OCI-LY1 (cell line): ENCODE measurements at regions not wholly inside any gene's neighbourhood (a gene's known extent, or its start where the extent isn't known, plus 50 kb on each side); places are given as distances from the start of the nearest gene placed in this dataset.

Source experiments
- EZH2 ChIP-seq: fragments of 200-600 bp; sonication (generic), shearing (Covaris generic); IDR thresholded peaks from 2 replicates; pipeline ENCODE4 v1.8.0; 2017; ENCODE audit warnings: borderline replicate concordance, mixed run types, mild to moderate bottlenecking, antibody characterized with exemption, low read length, moderate library complexity, mixed read lengths
- TF ChIP-seq, protein P1 (sequence below): fragments of 200-600 bp; sonication (generic), shearing (Covaris generic); IDR thresholded peaks from 2 replicates; pipeline ENCODE4 v1.5.1; 2017; ENCODE audit warnings: mild to moderate bottlenecking, antibody characterized with exemption, low read length, moderate library complexity, mixed read lengths

DNA sequence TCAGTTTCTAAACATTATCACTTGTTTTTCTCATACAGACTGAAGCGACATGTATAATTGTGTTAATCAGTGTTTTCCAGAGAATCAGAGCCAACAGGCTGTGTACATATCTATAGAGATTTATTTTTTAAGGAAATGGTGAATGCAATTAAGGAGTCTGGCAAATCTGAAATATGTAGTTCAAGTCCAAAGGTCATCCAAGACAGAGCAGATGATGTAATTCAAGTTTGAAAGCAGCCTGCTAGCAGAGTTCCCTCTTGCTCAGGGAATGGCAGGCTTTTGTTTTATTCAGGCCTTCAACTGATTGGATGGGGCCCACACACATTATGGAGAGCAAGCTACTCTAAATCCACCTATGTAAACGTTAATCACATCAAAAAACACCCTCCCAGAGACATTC, 282.6 kb downstream of the CBLN2 start:
- TF ChIP-seq, protein P1, sequence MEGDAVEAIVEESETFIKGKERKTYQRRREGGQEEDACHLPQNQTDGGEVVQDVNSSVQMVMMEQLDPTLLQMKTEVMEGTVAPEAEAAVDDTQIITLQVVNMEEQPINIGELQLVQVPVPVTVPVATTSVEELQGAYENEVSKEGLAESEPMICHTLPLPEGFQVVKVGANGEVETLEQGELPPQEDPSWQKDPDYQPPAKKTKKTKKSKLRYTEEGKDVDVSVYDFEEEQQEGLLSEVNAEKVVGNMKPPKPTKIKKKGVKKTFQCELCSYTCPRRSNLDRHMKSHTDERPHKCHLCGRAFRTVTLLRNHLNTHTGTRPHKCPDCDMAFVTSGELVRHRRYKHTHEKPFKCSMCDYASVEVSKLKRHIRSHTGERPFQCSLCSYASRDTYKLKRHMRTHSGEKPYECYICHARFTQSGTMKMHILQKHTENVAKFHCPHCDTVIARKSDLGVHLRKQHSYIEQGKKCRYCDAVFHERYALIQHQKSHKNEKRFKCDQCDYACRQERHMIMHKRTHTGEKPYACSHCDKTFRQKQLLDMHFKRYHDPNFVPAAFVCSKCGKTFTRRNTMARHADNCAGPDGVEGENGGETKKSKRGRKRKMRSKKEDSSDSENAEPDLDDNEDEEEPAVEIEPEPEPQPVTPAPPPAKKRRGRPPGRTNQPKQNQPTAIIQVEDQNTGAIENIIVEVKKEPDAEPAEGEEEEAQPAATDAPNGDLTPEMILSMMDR = no peak
- TF ChIP-seq EZH2 = no peak
